SU-DHL-6 (cell line): ENCODE measurements at regions not wholly inside any gene's neighbourhood (a gene's known extent, or its start where the extent isn't known, plus 50 kb on each side); places are given as distances from the start of the nearest gene placed in this dataset.

Source experiments
- CTCF ChIP-seq: fragments of 200-600 bp; sonication (generic); IDR thresholded peaks from one replicate; pipeline ENCODE4 v1.5.1; 2017; ENCODE audit warnings: antibody characterized with exemption, mild to moderate bottlenecking, low read length, moderate library complexity; ENCODE audit not compliant: insufficient read depth, poor library complexity, severe bottlenecking
- EZH2phosphoT487 ChIP-seq: fragments of 200-600 bp; sonication (generic), shearing (Covaris generic); conservative IDR thresholded peaks from 2 replicates; pipeline ENCODE4 v1.6.1; 2018; ENCODE audit warnings: mild to moderate bottlenecking, antibody characterized with exemption, low read length, moderate library complexity, mixed read lengths

GRCh38 chr3:25861566-25861965 is 71.7 kb downstream of the OXSM start:
- no peak for TF ChIP-seq CTCF
- TF ChIP-seq EZH2phosphoT487, result no peak
